Loucy (cell line): ENCODE measurements at regions not wholly inside any gene's neighbourhood (a gene's known extent, or its start where the extent isn't known, plus 50 kb on each side); places are given as distances from the start of the nearest gene placed in this dataset.

Source experiments
- CTCF ChIP-seq: fragments of 200-600 bp; sonication (generic); conservative IDR thresholded peaks from 2 replicates; pipeline ENCODE4 v1.5.1; 2014; ENCODE audit warnings: mild to moderate bottlenecking, antibody characterized with exemption, low read length
- EZH2phosphoT487 ChIP-seq: fragments of 200-600 bp; IDR thresholded peaks from 2 replicates; pipeline ENCODE4 v1.6.1; 2018; ENCODE audit warnings: antibody characterized with exemption, mild to moderate bottlenecking, moderate library complexity, borderline replicate concordance

GRCh38 chr3:117754058-117754457 is 1044.5 kb downstream of the TUSC7 start:
- TF ChIP-seq CTCF: no peak
- no peak for TF ChIP-seq EZH2phosphoT487
